ENCODE measurements at regions not wholly inside any gene's neighbourhood (a gene's known extent, or its start where the extent isn't known, plus 50 kb on each side); places are given as distances from the start of the nearest gene placed in this dataset.
"Not testable (repeated sequence)": the region's sequence is repeated elsewhere in the genome, so short reads cannot be mapped to it uniquely, and the experiment has no call there.

GRCh38 chr1:166693158-166693557 is 146.1 kb upstream of the POGK start:
- Histone ChIP-seq H3K27ac (ENCODE audit: low read depth in 2 of 2, low read length in 2 of 2) (no peak overlapping the region), H3K9me3 (ENCODE audit: control insufficient read depth in 2 of 3, insufficient read depth in 1 of 3, low read length in 3 of 3) (no peaks in the 10 kb centered on the region), H3K36me3 (ENCODE audit: control insufficient read depth in 2 of 3, insufficient read depth in 3 of 3, low read length in 3 of 3) (no peaks in the 10 kb centered on the region), H3K27me3 (ENCODE audit: control insufficient read depth, insufficient read depth, low read length) (no peaks in the 10 kb centered on the region), H3K9ac (ENCODE audit: low read length in 3 of 3) (no peak overlapping the region), H3K4me1 (ENCODE audit: control insufficient read depth in 2 of 3, insufficient read depth in 2 of 3, low read depth in 1 of 3, low read length in 3 of 3) (no peaks in the 10 kb centered on the region), H3K4me3 (ENCODE audit: low read length in 3 of 3) (no peak overlapping the region)
- DNase-seq (no peak), FAIRE-seq (no peak)
- intact Hi-C loops (cut with DNase I): no loop called here
- TF ChIP-seq, protein P1, sequence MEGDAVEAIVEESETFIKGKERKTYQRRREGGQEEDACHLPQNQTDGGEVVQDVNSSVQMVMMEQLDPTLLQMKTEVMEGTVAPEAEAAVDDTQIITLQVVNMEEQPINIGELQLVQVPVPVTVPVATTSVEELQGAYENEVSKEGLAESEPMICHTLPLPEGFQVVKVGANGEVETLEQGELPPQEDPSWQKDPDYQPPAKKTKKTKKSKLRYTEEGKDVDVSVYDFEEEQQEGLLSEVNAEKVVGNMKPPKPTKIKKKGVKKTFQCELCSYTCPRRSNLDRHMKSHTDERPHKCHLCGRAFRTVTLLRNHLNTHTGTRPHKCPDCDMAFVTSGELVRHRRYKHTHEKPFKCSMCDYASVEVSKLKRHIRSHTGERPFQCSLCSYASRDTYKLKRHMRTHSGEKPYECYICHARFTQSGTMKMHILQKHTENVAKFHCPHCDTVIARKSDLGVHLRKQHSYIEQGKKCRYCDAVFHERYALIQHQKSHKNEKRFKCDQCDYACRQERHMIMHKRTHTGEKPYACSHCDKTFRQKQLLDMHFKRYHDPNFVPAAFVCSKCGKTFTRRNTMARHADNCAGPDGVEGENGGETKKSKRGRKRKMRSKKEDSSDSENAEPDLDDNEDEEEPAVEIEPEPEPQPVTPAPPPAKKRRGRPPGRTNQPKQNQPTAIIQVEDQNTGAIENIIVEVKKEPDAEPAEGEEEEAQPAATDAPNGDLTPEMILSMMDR (IDR thresholded peaks at IDR 0.05; ENCODE audit: borderline replicate concordance, extremely low read depth, insufficient read depth): no peak

DNA sequence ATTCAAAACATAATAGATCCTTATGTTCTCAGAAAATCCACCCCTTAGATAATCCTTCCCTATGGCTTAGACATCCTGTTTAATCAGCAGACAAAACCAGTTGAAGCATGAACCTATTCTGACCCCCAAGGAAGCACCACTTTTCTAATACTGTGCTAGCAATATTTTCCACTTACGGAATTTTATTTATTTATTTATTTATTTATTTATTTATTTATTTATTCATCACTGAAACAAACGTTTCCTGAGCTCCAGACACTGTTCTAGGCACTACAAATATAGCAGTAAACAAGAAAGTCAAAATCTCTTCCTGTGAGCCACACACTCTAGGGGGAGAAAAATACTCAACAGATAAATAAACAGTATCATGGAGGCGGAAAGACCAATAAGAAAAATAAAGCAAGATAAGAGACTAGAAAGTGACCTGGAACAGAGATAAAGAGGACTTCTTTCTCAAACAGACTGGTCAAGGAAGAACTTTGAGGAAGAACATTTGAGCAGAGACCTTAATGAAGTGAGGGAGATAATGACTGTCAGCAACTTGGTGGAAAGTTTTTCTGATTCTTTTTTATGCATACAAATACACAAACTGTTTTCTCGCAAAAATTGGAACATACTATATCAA is 145.5 kb upstream of the POGK start:
- Histone ChIP-seq H3K27ac (ENCODE audit: low read depth in 2 of 2, low read length in 2 of 2) (no peak overlapping the region), H3K4me1 (ENCODE audit: control insufficient read depth in 2 of 3, insufficient read depth in 2 of 3, low read depth in 1 of 3, low read length in 3 of 3) (no peaks in the 10 kb centered on the region), H3K9ac (ENCODE audit: low read length in 3 of 3) (no peak overlapping the region), H3K36me3 (ENCODE audit: control insufficient read depth in 2 of 3, insufficient read depth in 3 of 3, low read length in 3 of 3) (no peaks in the 10 kb centered on the region), H3K4me3 (ENCODE audit: low read length in 3 of 3) (no peak overlapping the region), H3K27me3 (ENCODE audit: control insufficient read depth, insufficient read depth, low read length) (no peaks in the 10 kb centered on the region), H3K9me3 (ENCODE audit: control insufficient read depth in 2 of 3, insufficient read depth in 1 of 3, low read length in 3 of 3) (no peaks in the 10 kb centered on the region)
- intact Hi-C loops (cut with DNase I): no loop called here
- FAIRE-seq (no peak), DNase-seq (no peak)
- TF ChIP-seq, protein P1 (IDR thresholded peaks at IDR 0.05; ENCODE audit: borderline replicate concordance, extremely low read depth, insufficient read depth): no peak

- H3K36me3 ChIP-seq (ENCODE audit: control insufficient read depth in 2 of 3, insufficient read depth in 3 of 3, low read length in 3 of 3): no peaks in the 10 kb centered on the region
- TF ChIP-seq, protein P1 (IDR thresholded peaks at IDR 0.05; ENCODE audit: borderline replicate concordance, extremely low read depth, insufficient read depth): no peak
- intact Hi-C loops (cut with DNase I): no loop called here
- no peak overlapping the region for H3K4me3 ChIP-seq (ENCODE audit: low read length in 3 of 3)
- FAIRE-seq: no peak
- no peaks in the 10 kb centered on the region for H3K4me1 ChIP-seq (ENCODE audit: control insufficient read depth in 2 of 3, insufficient read depth in 2 of 3, low read depth in 1 of 3, low read length in 3 of 3)
- DNase-seq: no peak
- no peak overlapping the region for H3K9ac ChIP-seq (ENCODE audit: low read length in 3 of 3)
- no peaks in the 10 kb centered on the region for H3K9me3 ChIP-seq (ENCODE audit: control insufficient read depth in 2 of 3, insufficient read depth in 1 of 3, low read length in 3 of 3)
- no peak overlapping the region for H3K27ac ChIP-seq (ENCODE audit: low read depth in 2 of 2, low read length in 2 of 2)
- H3K27me3 ChIP-seq (ENCODE audit: control insufficient read depth, insufficient read depth, low read length): no peaks in the 10 kb centered on the region
Measured at GRCh38 chr1:166695115-166695514, 144.2 kb upstream of the POGK start.

DNA sequence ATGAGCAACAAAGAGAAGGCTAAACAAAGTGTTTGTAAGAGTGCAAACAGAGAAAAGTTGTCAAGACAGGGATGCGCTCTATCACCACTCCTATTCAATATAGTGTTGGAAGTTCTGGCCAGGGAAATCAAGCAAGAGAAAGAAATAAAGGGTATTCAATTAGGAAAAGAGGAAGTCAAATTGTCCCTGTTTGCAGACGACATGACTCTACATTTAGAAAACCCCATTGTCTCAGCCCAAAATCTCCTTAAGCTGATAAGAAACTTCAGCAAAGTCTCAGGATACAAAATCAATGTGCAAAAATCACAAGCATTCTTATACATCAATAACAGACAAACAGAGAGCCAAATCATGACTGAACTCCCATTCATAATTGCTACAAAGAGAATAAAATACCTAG is 143.4 kb upstream of the POGK start:
- H3K27ac ChIP-seq (ENCODE audit: low read depth in 2 of 2, low read length in 2 of 2); H3K4me3 ChIP-seq (ENCODE audit: low read length in 3 of 3); H3K36me3 ChIP-seq (ENCODE audit: control insufficient read depth in 2 of 3, insufficient read depth in 3 of 3, low read length in 3 of 3); FAIRE-seq; H3K9ac ChIP-seq (ENCODE audit: low read length in 3 of 3); DNase-seq; H3K9me3 ChIP-seq (ENCODE audit: control insufficient read depth in 2 of 3, insufficient read depth in 1 of 3, low read length in 3 of 3); H3K4me1 ChIP-seq (ENCODE audit: control insufficient read depth in 2 of 3, insufficient read depth in 2 of 3, low read depth in 1 of 3, low read length in 3 of 3); H3K27me3 ChIP-seq (ENCODE audit: control insufficient read depth, insufficient read depth, low read length); intact Hi-C loops (cut with DNase I): not testable (repeated sequence)
